GM12865 (cell line): ENCODE measurements at regions not wholly inside any gene's neighbourhood (a gene's known extent, or its start where the extent isn't known, plus 50 kb on each side); places are given as distances from the start of the nearest gene placed in this dataset.

ENCODE experiments used
- DNase-seq: peaks from one replicate; pipeline ENCODE4 v3.0.0; 2010; ENCODE audit warnings: low read depth
- H3K4me3 ChIP-seq: 2 replicates; pipeline ENCODE4 v1.5.1; 2011; ENCODE audit warnings: mild to moderate bottlenecking, low read depth, low read length, control low read depth
- TF ChIP-seq, protein P1 (sequence below): IDR thresholded peaks from 2 replicates; pipeline ENCODE4 v1.5.1; 2011; ENCODE audit warnings: low read length, control low read depth, low read depth, inconsistent platforms; ENCODE audit not compliant: insufficient read depth; ENCODE audit errors: missing control alignments

DNA sequence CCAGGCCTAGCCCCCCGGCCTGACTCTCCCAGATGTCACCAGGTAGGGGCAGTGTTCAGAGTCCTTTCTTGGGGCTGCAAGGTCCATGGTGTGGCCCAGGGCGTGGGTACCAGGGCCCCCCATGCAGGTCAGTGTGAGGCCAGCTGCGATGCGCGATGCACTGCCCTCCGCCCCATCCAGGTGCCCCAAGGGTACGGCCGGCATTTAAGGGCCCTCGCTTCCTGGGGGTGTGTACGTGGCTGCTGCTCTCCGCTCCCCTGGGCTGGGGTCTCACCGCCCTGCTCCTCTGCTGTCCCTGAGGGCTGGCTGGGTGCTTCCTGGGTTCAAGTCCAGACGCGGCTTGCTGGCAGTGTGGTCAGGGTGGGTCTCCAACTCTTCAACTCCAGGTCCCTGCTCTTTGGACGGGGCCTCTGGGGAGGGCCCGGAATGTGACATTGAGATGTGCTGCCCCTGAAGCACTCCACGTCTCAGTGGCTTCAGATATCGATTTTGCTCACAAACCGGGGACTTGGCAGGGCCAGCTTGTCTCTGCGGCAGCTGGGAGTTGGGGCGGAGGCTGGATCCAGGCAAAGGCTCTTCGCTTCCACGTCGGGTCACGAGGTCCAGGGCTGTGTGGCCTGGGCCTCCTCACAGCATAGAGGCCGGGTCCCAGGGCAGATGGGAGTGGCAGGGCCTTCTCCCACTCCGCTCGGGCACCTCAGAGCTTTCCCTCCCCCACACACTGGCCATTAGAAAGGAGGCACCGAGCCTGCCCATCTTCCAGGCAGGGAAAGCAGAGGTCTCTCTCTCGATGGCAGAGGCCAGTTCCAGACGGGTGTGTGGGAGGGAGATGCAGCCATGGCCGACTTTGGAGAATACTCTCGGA, 93.2 kb downstream of the UNCX start:
- TF ChIP-seq, protein P1, sequence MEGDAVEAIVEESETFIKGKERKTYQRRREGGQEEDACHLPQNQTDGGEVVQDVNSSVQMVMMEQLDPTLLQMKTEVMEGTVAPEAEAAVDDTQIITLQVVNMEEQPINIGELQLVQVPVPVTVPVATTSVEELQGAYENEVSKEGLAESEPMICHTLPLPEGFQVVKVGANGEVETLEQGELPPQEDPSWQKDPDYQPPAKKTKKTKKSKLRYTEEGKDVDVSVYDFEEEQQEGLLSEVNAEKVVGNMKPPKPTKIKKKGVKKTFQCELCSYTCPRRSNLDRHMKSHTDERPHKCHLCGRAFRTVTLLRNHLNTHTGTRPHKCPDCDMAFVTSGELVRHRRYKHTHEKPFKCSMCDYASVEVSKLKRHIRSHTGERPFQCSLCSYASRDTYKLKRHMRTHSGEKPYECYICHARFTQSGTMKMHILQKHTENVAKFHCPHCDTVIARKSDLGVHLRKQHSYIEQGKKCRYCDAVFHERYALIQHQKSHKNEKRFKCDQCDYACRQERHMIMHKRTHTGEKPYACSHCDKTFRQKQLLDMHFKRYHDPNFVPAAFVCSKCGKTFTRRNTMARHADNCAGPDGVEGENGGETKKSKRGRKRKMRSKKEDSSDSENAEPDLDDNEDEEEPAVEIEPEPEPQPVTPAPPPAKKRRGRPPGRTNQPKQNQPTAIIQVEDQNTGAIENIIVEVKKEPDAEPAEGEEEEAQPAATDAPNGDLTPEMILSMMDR = no peak
- no peak overlapping the region for H3K4me3 ChIP-seq
- no peak for DNase-seq

DNA sequence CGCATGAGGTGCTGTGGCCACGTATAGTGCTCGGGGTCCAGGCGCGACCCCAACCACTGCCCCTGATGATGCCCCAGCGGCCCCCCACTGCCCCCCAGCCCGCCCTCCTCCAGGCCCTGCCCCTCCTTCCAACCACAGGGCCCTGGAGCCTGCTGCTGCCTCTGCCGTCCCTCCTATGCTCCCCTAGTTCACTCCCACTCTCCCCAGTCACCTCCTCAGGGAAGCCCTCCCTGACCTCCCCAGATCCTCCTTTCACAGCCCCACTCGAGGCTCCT, 93.8 kb downstream of the UNCX start:
- no peak overlapping the region for H3K4me3 ChIP-seq
- TF ChIP-seq, protein P1 = no peak
- no peak for DNase-seq

DNA sequence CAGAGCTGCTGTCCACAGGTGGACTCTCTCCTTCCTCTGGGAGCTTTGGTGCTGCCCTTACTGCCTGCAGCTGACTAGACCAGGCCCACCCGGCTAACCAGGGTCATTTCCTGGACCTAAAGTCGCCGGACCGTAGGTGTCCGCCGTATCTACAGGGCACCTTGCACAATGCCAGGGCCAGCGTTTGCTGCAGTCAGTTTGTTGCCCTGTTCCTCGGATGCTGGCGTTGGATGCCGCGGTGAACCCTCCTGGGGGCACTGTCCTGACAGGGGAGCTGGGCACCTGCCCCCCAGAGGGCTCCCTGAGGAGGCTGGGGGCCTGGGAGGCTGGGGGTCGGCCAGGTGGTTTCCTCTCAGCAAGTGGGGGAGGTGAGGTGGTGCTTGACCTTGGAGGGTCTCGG, 96.6 kb downstream of the UNCX start:
- DNase-seq = no peak
- no peak overlapping the region for H3K4me3 ChIP-seq
- TF ChIP-seq, protein P1 = no peak

DNA sequence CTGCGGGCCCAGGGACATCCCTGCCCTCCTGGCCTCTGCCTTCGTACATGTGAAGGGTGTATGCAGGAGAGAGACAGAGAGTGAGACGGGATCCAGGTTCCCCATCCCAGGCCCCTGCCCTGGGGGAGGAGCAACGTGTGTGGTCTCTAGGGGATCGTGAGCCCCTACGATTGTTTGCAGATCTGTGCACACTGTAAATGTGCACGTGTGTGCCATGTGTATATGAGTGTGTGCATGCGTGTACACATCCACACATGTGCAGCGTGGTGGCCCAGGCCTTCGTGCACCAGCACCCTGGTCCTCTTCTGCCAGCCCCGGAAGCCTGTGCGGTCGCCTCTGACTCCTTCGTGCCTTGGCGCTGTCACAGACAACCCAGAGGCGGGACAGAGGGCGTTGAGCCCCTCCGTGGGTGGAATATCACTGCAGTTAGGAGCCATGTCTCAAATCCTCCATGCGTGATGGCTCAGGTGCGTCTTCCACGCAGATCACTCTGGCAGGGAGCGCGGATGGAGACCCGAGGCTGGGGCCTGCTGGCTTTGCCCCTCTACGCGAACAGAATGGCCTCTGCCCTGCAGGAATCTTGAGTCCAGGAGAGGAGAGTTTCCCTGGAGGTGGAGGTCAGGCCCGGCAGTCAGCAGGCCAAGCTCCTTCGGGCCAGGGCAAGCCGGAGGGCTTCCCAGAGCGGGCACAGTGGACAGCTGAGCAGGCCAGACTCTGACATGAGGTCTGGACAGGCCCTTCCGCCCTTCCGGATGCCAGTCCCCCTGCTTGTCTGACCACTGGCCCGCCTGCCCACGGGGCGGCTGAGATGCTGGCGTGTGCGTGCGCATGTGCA, 97.5 kb downstream of the UNCX start:
- DNase-seq = no peak
- TF ChIP-seq, protein P1 = no peak
- no peak overlapping the region for H3K4me3 ChIP-seq

DNA sequence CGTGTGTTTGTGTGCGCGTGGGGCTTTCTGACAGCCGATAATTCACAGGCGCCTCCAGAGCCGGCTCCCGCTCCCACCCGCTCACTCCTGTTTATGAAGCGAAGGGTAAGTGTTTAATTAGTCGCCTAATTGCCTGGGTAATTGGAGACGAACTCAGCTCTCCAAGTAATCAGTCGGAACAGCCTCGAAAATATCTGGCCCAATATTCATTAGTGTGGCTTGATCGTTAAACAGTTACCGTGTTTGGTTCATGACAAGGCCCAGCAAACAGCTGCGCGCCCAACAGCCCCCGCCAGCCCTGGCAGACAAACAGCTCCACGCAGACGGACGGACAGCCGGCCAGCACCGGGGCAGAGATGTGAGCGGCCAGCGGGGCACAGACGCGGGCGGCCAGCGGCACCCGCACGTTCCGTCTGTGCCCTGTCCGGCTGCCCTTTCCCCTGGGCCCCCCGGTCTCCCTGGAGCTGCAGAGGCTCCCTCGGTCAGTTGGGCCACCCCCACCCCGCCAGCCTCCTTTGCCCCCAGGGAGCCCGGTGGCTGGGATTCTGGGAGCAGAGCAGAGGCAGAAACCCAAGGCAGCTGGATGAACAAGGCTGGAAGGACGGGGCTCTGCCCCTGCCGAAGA, 98.2 kb downstream of the UNCX start:
- TF ChIP-seq, protein P1 = no peak
- no peak for DNase-seq
- H3K4me3 ChIP-seq = no peak overlapping the region

DNA sequence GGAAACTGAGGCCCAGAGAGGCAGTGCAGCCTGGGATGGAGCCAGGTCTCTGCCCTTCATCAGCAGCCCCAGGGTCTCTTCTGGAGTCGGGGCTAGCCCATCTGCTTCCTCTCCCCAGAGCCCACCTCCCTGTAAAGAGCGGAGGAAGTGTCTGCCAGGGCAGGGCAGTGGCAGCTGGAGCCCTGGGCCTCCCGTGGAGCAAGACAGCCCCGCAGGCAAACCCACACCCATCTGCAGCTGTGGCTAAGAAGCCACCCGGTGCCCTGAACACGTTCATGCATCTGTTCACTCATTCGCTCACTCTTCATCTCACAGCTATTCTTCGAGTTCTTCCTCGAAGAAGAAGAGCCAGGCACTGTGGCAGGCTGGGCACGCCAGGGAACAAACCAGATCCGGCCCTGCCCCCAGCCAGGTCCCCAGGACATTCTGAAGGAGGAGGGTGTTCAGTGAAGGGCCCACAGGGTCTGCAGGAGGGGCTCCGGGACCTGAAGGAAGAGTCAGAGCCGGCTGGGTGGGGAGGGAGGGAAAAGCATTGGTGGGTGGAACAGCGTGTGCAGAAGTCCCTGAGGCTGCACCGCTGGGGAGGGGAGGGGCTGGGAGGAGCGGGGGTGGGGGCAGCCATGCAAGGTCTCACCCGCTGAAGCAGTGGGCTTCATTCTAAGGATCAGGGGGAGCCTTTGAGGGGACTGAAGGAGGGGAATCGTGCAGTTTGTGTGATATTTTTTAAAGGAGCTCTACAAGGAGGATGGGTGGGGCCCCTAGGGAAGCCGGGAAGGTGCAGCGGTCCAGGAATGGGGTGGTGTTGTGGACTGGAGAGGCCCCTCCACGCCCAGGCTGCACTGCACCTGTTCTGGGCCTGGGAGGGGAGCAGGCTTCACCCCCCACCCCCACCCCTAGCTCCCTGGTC, 99.1 kb downstream of the UNCX start:
- TF ChIP-seq, protein P1 = no peak
- DNase-seq = no peak
- no peak overlapping the region for H3K4me3 ChIP-seq
